Lower leg skin (tissue), 3 donors: ENCODE measurements at regions not wholly inside any gene's neighbourhood (a gene's known extent, or its start where the extent isn't known, plus 50 kb on each side); places are given as distances from the start of the nearest gene placed in this dataset.

Source experiments
- CTCF ChIP-seq, 3 donors: fragments of 450-650 bp; IDR thresholded peaks; one replicate each; pipeline ENCODE4 v1.5.1; 2016; ENCODE audit warnings: antibody characterized with exemption in 3 of 3, mild to moderate bottlenecking in 3 of 3, moderate library complexity in 2 of 3
- POLR2A ChIP-seq, 2 donors: fragments of 450-650 bp; IDR thresholded peaks; one replicate each; pipeline ENCODE4 v1.6.1; 2016 to 2017; ENCODE audit warnings: antibody characterized with exemption in 2 of 2, mild to moderate bottlenecking in 1 of 2, moderate library complexity in 1 of 2

- no peak for TF ChIP-seq CTCF (IDR thresholded peaks at IDR 0.05)
- no peak for TF ChIP-seq POLR2A (IDR thresholded peaks at IDR 0.05)
Observed at GRCh38 chr12:42019746-42020145, 124.9 kb downstream of the GXYLT1 start.
